GM20000 (cell line): ENCODE measurements at regions not wholly inside any gene's neighbourhood (a gene's known extent, or its start where the extent isn't known, plus 50 kb on each side); places are given as distances from the start of the nearest gene placed in this dataset.

Source experiments
- DNase-seq: peaks from one replicate; pipeline ENCODE4 v3.0.0; 2012; ENCODE audit warnings: low spot score
- CTCF ChIP-seq: IDR thresholded peaks from 2 replicates; pipeline ENCODE4 v1.5.1; 2012; ENCODE audit warnings: mild to moderate bottlenecking, control low read depth; ENCODE audit errors: extremely low read depth, missing control alignments

GRCh38 chr5:10862085-10862484 is 101.1 kb upstream of the DAP start:
- DNase-seq: no peak
- TF ChIP-seq CTCF: no peak

- DNase-seq: no peak
- no peak for TF ChIP-seq CTCF
These were observed 100.4 kb upstream of the DAP start for GRCh38 chr5:10861423-10861790.

- no peak for TF ChIP-seq CTCF
- DNase-seq: no peak
These were observed 99.8 kb upstream of the DAP start for GRCh38 chr5:10860645-10861422.

- TF ChIP-seq CTCF: no peak
These were observed 99.1 kb upstream of the DAP start for GRCh38 chr5:10860196-10860543.

GRCh38 chr5:10859393-10860195 is 98.6 kb upstream of the DAP start:
- TF ChIP-seq CTCF: no peak
- no peak for DNase-seq

More at GRCh38 chr5:10860196-10860543, 99.1 kb upstream of the DAP start:
- no peak for DNase-seq

GRCh38 chr5:10858945-10859344 is 97.9 kb upstream of the DAP start:
- DNase-seq: no peak
- TF ChIP-seq CTCF: no peak

GRCh38 chr5:10858307-10858706 is 97.3 kb upstream of the DAP start:
- TF ChIP-seq CTCF: no peak
- no peak for DNase-seq
